Kidney (tissue), 13 donors: ENCODE measurements at regions not wholly inside any gene's neighbourhood (a gene's known extent, or its start where the extent isn't known, plus 50 kb on each side); places are given as distances from the start of the nearest gene placed in this dataset.

Source experiments
- DNase-seq, 5 donors: peaks; one replicate each; pipeline ENCODE4 v3.0.0-alpha.2; 2013 to 2020
- FAIRE-seq: peaks from 2 replicates; lab custom pipeline; 2012; peaks lifted over from hg19 to GRCh38; lab: Jason Lieb, UNC
- H3K27ac ChIP-seq, 2 donors: one replicate each; pipeline ENCODE4 v1.7.0; 2013; ENCODE audit warnings: low read depth in 2 of 2, low read length in 2 of 2, inconsistent platforms in 1 of 2
- H3K27me3 ChIP-seq: one replicate; pipeline ENCODE4 v1.7.1; 2013; ENCODE audit warnings: low read length, inconsistent platforms; ENCODE audit not compliant: control insufficient read depth, insufficient read depth
- H3K36me3 ChIP-seq, 3 donors: one replicate each; pipeline versions ENCODE4 v1.7.0 to v1.7.1; 2013; ENCODE audit warnings: low read length in 3 of 3, control low read depth in 1 of 3, inconsistent platforms in 1 of 3; ENCODE audit not compliant: insufficient read depth in 3 of 3, control insufficient read depth in 2 of 3
- H3K4me1 ChIP-seq, 3 donors: one replicate each; pipeline versions ENCODE4 v1.7.0 to v1.7.1; 2013; ENCODE audit warnings: low read length in 3 of 3, inconsistent platforms in 1 of 3, low read depth in 1 of 3; ENCODE audit not compliant: control insufficient read depth in 2 of 3, insufficient read depth in 2 of 3
- H3K4me3 ChIP-seq, 3 donors: one replicate each; pipeline versions ENCODE4 v1.7.0 to v1.8.1; 2013; ENCODE audit warnings: low read length in 3 of 3, control low read depth in 1 of 3, inconsistent platforms in 1 of 3
- H3K9ac ChIP-seq, 3 donors: one replicate each; pipeline versions ENCODE4 v1.7.0 to v1.7.1; 2013; ENCODE audit warnings: low read length in 3 of 3, control low read depth in 1 of 3, inconsistent platforms in 1 of 3
- H3K9me3 ChIP-seq, 3 donors: one replicate each; pipeline versions ENCODE4 v1.7.0 to v1.7.1; 2013; ENCODE audit warnings: low read length in 3 of 3, control low read depth in 1 of 3, inconsistent platforms in 1 of 3; ENCODE audit not compliant: control insufficient read depth in 2 of 3, insufficient read depth in 1 of 3
- intact Hi-C: fragments of 100-400 bp; cut with DNase I; formaldehyde crosslinking; loops from one replicate; pipeline ENCODE4 v1.11.1; 2022
- TF ChIP-seq, protein P1 (sequence below): IDR thresholded peaks from 3 replicates; pipeline ENCODE4 v1.5.1; 2012; ENCODE audit warnings: mild to moderate bottlenecking, moderate library complexity, borderline replicate concordance; ENCODE audit not compliant: insufficient read depth; ENCODE audit errors: extremely low read depth
- donor health status: control.
- donor health status: control.
- donor health status: control.
- donor health status: control.
- donor health status: control.
- donor health status: DM: yes; HTN: yes; CAD: no.
- donor health status: Normal renal cell carcinoma (clear cell type).

DNA sequence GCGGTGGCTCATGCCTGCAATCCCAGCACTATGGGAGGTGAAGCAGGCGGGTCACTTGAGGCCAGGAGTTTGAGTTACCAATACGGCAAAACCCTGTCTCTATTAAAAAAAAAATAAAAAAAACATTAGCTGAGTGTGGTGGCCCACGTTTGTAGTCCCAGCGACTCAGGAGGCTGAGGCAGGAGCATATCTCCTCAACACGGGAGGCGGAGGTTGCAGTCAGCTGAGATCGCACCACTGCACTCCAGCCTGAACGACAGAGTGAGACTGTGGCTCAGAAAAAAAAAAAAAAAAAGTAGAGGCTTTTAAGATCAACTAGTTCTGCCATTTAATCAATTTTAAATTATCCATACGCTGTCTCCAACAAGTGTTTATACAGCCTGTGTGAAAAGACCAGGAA lies 1130.3 kb downstream of the PCDH9 start:
- no peak for FAIRE-seq

DNA sequence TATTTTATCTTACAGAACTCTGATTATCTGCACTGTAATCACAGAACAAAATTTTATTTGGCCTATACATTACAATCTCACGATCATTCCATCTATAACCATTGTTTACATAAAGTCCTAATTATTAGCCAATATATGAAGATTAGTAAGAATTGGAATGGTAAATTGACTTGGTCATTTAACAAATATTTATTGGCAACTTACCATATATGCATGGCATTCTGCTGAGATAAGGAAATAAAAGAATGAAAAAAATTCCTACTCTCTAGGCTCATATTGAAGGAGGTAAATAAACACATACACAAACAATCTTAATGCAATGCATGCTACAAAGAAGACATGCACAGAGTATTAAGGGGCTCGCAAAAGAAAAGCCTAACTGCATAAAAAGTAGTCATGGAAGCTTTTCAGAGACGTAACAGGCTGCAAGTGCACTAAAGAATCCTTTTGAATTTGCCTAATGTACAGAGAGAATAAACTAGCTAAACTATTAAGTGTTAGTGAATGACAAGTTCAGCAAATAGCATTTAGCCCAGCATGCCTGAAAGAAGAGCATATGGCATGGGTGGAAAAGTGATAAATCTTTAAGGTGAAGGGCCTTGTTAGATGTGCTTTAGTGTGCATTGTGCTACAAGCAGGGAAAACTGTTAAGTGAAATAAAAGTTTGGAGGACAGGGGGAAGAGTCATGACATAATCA lies 1131.1 kb downstream of the PCDH9 start:
- Histone ChIP-seq H3K9me3 (peaks cover 0 to 2% (median 0%) of the 10 kb centered on the region in 3 donors), H3K4me1 (no peaks in the 10 kb centered on the region), H3K9ac (no peak overlapping the region), H3K27ac (no peak overlapping the region), H3K36me3 (no peaks in the 10 kb centered on the region), H3K4me3 (no peak overlapping the region), H3K27me3 (no peaks in the 10 kb centered on the region)
- FAIRE-seq (no peak), DNase-seq (no peak)
- TF ChIP-seq, protein P1, sequence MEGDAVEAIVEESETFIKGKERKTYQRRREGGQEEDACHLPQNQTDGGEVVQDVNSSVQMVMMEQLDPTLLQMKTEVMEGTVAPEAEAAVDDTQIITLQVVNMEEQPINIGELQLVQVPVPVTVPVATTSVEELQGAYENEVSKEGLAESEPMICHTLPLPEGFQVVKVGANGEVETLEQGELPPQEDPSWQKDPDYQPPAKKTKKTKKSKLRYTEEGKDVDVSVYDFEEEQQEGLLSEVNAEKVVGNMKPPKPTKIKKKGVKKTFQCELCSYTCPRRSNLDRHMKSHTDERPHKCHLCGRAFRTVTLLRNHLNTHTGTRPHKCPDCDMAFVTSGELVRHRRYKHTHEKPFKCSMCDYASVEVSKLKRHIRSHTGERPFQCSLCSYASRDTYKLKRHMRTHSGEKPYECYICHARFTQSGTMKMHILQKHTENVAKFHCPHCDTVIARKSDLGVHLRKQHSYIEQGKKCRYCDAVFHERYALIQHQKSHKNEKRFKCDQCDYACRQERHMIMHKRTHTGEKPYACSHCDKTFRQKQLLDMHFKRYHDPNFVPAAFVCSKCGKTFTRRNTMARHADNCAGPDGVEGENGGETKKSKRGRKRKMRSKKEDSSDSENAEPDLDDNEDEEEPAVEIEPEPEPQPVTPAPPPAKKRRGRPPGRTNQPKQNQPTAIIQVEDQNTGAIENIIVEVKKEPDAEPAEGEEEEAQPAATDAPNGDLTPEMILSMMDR, result no peak
- intact Hi-C loops, result no loop called here

More for the DNA sequence above, 1130.3 kb downstream of the PCDH9 start:
- Histone ChIP-seq H3K4me1 (no peaks in the 10 kb centered on the region), H3K27ac (no peak overlapping the region), H3K27me3 (no peaks in the 10 kb centered on the region), H3K9ac (no peak overlapping the region), H3K4me3 (no peak overlapping the region), H3K36me3 (no peaks in the 10 kb centered on the region), H3K9me3 (peaks cover 0 to 1% (median 0%) of the 10 kb centered on the region in 3 donors)
- no peak for DNase-seq
- TF ChIP-seq, protein P1, result no peak
- intact Hi-C loops, result no loop called here

DNA sequence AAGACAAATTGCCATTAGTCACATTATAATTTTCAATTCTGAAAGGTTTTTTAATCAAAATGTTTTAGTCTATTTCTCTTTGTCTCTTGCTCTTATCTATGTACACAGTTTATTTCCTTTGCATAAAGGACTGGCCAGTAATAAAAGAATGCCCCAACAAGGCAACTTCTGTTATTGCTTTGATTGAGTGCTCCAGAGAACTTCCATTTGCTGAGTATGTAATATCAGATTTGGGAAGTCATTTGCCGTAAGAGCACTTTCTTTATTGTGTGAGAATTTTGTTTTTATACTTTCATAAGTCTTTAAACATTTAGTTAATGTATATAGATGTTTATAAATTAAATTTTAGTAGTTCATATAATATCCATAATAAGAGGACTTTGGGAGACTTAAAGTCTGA lies 1140.4 kb downstream of the PCDH9 start:
- Histone ChIP-seq H3K27me3 (no peaks in the 10 kb centered on the region), H3K4me3 (no peak overlapping the region), H3K36me3 (no peaks in the 10 kb centered on the region), H3K4me1 (no peaks in the 10 kb centered on the region), H3K9me3 (peaks cover 0 to under 1% (median 0%) of the 10 kb centered on the region in 3 donors), H3K9ac (no peak overlapping the region), H3K27ac (no peak overlapping the region)
- no peak for FAIRE-seq
- TF ChIP-seq, protein P1, result no peak
- no peak for DNase-seq
- intact Hi-C loops, result no loop called here
